ENCODE measurements at regions not wholly inside any gene's neighbourhood (a gene's known extent, or its start where the extent isn't known, plus 50 kb on each side); places are given as distances from the start of the nearest gene placed in this dataset.

GRCh38 chr7:47719675-47720074 is 137.8 kb upstream of the TNS3 start:
- Histone ChIP-seq H3K4me3 (no peak overlapping the region), H3K4me1 (peaks cover 0 to 16% (median 7%) of the 10 kb centered on the region in 3 donors), H3K27me3 (no peaks in the 10 kb centered on the region), H3K9me3 (no peaks in the 10 kb centered on the region), H3K36me3 (no peaks in the 10 kb centered on the region), H3K27ac (no peak overlapping the region)
- no peak for TF ChIP-seq POLR2A (IDR thresholded peaks at IDR 0.05)
- ATAC-seq = no peak
- 53 to 82% methylated on average over 5 to 7 of the region's 7 CpGs for WGBS, 2 donors (ENCODE audit: low coverage in 1 of 2)

DNA sequence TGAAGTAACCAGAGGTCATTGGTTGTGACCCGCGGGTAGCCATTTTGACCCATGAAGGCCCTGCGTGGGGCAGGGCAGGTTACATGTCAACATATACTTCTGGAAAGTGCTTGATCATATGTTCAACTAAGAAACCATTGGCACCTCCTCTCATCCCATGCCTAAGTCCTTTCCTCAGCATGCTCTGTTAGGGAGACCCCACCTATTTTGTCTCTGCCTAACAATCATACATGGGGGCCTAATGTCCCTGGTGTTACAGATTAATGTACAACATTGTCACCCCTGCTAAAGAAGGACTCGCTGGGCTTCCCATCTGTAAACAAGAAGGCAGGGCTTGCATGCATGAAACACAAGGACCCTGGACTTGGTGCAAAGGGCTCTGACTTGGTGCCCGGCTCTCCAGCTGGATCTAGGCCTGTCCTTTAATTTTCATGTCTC is 133.7 kb upstream of the TNS3 start:
- TF ChIP-seq POLR2AphosphoS5 (IDR thresholded peaks at IDR 0.05) (no peak), CTCF (IDR thresholded peaks at IDR 0.05) (no peak), EP300 (IDR thresholded peaks at IDR 0.05) (no peak), POLR2A (IDR thresholded peaks at IDR 0.05) (no peak)
- H3K27me3 ChIP-seq = no peaks in the 10 kb centered on the region
- no peak for ATAC-seq
- H3K4me1 ChIP-seq = peaks cover 0 to 19% (median 7%) of the 10 kb centered on the region in 3 donors
- H3K9me3 ChIP-seq = no peaks in the 10 kb centered on the region
- no peak overlapping the region for H3K27ac ChIP-seq
- WGBS, 2 donors (ENCODE audit: low coverage in 1 of 2) = 100% methylated on average over 1 to 2 of the region's 5 CpGs
- H3K4me3 ChIP-seq = no peak overlapping the region
- H3K36me3 ChIP-seq = no peaks in the 10 kb centered on the region

GRCh38 chr7:47714669-47715607 is 133.0 kb upstream of the TNS3 start:
- no peak for ATAC-seq
- Histone ChIP-seq H3K36me3 (no peaks in the 10 kb centered on the region), H3K27me3 (no peaks in the 10 kb centered on the region), H3K27ac (no peak overlapping the region), H3K9me3 (no peaks in the 10 kb centered on the region), H3K4me3 (no peak overlapping the region), H3K4me1 (peaks cover 0 to 19% (median 6%) of the 10 kb centered on the region in 3 donors)
- TF ChIP-seq POLR2A (IDR thresholded peaks at IDR 0.05) = no peak
- WGBS, 2 donors (ENCODE audit: low coverage in 1 of 2) = 78 to 80% methylated on average over 5 to 6 of the region's 6 CpGs

- no peaks in the 10 kb centered on the region for H3K27me3 ChIP-seq
- H3K27ac ChIP-seq = no peak overlapping the region
- TF ChIP-seq CTCF (IDR thresholded peaks at IDR 0.05) (no peak), POLR2AphosphoS5 (IDR thresholded peaks at IDR 0.05) (no peak), EP300 (IDR thresholded peaks at IDR 0.05) (no peak), POLR2A (IDR thresholded peaks at IDR 0.05) (no peak)
- ATAC-seq = no peak
- no peaks in the 10 kb centered on the region for H3K36me3 ChIP-seq
- no peak overlapping the region for H3K4me3 ChIP-seq
- H3K9me3 ChIP-seq = no peaks in the 10 kb centered on the region
- 83 to 84% methylated on average over 5 to 6 of the region's 6 CpGs for WGBS, 2 donors (ENCODE audit: low coverage in 1 of 2)
- peaks cover 0 to 28% (median 9%) of the 10 kb centered on the region in 3 donors for H3K4me1 ChIP-seq
Measured at GRCh38 chr7:47713595-47713994, 131.7 kb upstream of the TNS3 start.

GRCh38 chr7:47712416-47712815 is 130.5 kb upstream of the TNS3 start:
- Histone ChIP-seq H3K4me1 (peaks cover 0 to 28% (median 9%) of the 10 kb centered on the region in 3 donors), H3K27ac (no peak overlapping the region), H3K4me3 (no peak overlapping the region), H3K9me3 (no peaks in the 10 kb centered on the region), H3K27me3 (no peaks in the 10 kb centered on the region), H3K36me3 (no peaks in the 10 kb centered on the region)
- no peak for TF ChIP-seq CTCF (IDR thresholded peaks at IDR 0.05)
- TF ChIP-seq POLR2AphosphoS5 (IDR thresholded peaks at IDR 0.05) = no peak
- TF ChIP-seq EP300 (IDR thresholded peaks at IDR 0.05) = no peak
- TF ChIP-seq POLR2A (IDR thresholded peaks at IDR 0.05) = no peak
- 89 to 91% methylated on average over 10 to 11 of the region's 11 CpGs for WGBS, 2 donors (ENCODE audit: low coverage in 1 of 2)
- ATAC-seq = no peak

DNA sequence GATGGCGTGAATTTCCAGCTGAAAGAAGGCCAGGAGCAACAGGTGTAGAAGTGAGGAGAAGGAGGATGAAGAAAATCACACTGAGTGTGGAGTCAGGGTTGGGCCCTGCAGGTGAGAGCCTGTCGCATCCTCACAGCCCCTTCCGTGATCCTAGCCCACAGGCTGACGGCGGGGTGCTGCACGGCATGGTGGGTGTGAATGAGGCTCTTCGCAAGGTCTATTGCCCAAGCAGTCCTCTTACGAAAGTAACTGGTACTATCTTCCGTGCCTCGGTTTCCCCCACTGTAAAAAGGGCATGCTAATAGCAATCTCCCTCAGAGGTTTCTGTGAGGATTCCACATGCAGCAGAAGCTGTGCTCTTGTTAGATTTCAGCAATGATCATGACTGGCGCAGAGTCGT is 129.9 kb upstream of the TNS3 start:
- WGBS, 2 donors (ENCODE audit: low coverage in 1 of 2) = 83% methylated on average over 3 of the region's 12 CpGs; no CpG with 5 or more reads in 1 of the 2 donors
- no peaks in the 10 kb centered on the region for H3K36me3 ChIP-seq
- no peak for TF ChIP-seq EP300 (IDR thresholded peaks at IDR 0.05)
- TF ChIP-seq CTCF (IDR thresholded peaks at IDR 0.05) = no peak
- no peak for TF ChIP-seq POLR2A (IDR thresholded peaks at IDR 0.05)
- TF ChIP-seq POLR2AphosphoS5 (IDR thresholded peaks at IDR 0.05) = no peak
- no peaks in the 10 kb centered on the region for H3K9me3 ChIP-seq
- peaks cover 0 to 28% (median 9%) of the 10 kb centered on the region in 3 donors for H3K4me1 ChIP-seq
- no peak overlapping the region for H3K4me3 ChIP-seq
- no peaks in the 10 kb centered on the region for H3K27me3 ChIP-seq
- ATAC-seq = no peak
- no peak overlapping the region for H3K27ac ChIP-seq

Measured in gastroesophageal sphincter (tissue), 4 donors.